Stimulated activated CD4-positive, alpha-beta T cell treated with anti-CD3 and anti-CD28 coated beads, Interleukin-12 subunit alpha, Interleukin-12 subunit beta, amount 100 ng/mL, for 24 hours (primary cell): ENCODE measurements at regions not wholly inside any gene's neighbourhood (a gene's known extent, or its start where the extent isn't known, plus 50 kb on each side); places are given as distances from the start of the nearest gene placed in this dataset.

ENCODE experiments used
- DNase-seq, 2 experiments: peaks; one replicate each; pipeline ENCODE4 v3.0.0-alpha.2; 2020; ENCODE audit warnings: low read depth in 2 of 2

DNA sequence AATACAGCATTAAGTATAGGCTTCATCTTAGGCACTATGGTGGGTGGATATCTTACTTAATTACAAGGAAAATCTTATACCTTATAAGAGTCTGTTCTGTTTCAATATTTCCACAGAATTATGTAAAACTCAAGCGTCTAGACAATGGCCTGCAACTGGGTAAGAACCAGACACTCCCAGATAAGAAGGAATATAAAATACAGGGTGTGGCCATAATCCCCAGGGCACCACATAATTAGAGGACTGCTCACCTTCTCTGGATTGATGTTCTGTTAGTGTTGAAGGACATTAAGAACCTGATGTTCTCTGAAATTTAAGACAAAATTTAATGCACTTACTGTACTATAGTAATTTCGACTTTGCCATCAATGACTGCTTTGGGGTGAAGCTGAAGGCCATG lies 198.2 kb upstream of the ARSJ start:
- DNase-seq: no peak

DNA sequence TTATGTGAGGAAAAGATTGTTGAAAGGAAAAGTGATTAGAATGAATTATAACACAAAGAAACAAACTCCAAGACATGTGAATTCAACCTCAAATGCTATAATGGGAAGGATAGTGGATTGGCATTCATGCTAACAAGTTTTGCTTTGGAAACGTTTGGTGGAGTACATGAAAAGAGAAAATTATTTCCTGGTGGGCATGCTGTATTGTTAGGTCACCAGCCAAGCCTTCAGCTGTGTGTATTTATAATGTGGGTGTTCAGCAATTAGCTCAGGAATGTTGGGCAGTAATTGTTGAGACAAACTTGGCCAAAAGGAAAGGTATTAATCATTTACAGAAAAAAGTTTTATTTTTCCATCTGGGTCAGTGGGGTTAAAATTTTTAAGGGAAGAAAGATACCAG lies 198.9 kb upstream of the ARSJ start:
- no peak for DNase-seq

DNA sequence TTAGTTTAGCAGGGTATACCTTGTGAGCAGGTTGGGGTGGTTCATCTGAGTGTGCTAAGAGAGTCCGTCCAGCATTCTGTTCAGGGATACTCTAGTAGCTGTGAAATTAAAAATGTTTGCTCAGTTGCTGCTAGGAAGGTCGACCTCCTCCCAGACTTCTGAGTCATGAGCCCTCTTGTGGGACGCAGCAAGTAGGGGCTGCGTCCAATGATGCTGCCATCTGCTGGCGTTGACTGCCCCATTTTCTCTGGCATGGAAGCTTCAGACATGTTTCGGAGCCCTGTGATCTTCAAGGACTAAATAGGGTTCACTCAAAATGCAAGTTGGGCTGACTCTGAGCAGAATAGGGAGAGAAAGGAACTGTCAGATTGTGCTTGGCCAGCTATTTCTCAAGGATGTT lies 201.0 kb upstream of the ARSJ start:
- peak in 1 of 2 experiments; percentile 16 for DNase-seq

DNA sequence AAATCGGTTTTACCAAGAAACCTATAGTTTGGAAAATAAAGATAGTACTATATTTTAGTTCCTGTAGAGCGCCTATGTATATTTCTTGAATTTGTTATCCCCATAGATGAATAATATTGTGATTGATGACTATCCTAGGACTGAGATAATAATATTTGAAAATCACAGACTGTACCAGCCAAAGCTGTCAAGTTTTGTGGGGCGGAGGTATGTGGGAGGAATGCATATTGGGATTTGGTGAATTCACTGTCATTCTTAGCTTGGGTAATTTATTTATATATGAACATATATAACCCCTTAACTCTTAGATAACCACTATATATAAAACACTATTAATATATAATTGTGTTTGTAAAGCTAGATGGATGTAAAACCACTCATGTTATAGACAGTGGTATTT lies 205.5 kb upstream of the ARSJ start:
- DNase-seq: no peak

DNA sequence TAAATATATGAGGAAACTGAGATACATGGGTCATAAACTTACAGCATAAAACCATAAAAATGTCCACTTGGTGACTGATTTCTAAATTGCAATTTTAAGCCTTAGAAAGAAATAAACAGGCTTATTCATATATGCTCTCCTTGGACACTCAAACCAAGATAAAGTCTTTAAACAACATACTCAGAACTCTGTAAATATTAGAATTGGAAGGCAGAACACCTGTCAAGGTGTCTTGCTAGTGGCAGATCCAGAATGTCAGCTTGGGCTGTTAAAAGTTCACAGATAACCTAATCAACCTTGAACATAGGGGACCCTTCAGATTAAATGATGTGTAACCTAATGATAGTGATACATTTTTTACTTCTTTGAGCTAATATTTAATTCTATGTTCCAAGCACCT lies 208.1 kb upstream of the ARSJ start:
- DNase-seq: no peak

DNA sequence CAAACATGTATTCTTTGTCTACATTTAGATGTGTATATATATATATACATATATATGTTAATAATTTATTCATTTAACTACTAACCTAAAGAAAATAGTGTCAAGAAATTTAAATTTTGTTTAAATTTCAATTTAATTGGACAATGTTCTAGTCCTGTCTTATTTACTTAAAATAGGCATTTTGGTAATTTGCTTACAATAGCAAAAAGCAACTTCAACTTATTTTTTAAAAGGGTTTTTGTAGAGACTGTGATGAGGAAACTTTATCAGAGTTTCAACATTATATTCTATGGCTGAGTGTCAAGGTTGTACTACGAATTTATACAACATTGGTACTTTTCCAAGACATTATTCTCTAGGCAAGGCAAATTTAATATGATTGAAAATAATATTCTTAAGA lies 212.0 kb upstream of the ARSJ start:
- no peak for DNase-seq

DNA sequence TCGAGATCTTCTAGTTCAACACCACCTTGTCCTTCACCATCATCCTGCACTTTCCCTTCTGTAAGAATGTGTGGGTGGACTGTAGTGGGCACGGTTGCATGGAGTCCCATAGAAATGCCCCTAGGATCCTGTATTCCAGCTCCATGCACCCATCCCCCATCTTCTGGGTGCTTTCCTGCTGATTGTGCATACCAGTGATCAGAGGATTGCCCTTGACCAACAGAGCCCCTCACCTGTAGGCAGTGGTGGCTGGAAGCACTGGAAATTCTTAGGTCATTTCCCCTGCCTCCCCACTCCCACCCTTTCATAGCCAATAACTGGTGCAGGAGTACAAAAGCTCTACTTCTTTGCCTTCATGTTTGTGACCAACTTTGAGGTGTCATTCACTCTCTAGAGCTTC lies 213.4 kb upstream of the ARSJ start:
- DNase-seq: no peak

DNA sequence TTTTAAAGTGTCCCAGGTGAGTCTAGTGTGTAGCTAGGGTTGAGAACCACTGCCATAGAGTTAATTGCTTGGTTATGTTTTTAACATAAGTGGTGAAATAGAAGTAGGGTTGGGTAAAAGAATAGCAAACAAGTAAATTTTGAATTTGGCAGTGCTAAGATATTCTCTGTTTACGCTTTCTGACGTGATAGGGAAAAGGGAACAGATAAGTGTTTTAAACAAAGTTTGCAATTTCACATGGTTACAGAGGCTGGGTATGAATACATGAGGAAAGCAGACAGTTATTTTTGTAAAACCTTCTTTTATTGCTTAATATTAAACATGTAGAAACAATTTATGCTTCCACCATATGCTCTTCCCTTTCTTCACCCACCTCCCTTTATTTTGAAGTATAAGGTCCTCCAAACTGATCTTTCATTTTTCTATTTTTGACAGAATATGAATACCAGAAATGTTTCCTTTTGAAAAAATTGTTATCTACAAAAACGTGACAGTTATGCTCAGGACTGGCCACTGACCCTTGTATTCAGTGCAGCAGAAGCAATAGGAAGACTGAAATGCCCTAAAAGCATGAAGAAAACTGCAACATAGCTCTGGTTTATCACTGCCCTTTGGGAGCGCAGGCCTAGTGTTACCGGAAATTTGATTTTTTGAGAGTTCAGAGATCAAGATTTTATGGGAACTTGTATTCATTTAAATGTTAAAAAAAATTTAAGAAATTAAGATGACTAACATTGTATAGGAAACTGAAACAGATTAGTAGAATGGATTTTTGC lies 214.4 kb upstream of the ARSJ start:
- DNase-seq: no peak

DNA sequence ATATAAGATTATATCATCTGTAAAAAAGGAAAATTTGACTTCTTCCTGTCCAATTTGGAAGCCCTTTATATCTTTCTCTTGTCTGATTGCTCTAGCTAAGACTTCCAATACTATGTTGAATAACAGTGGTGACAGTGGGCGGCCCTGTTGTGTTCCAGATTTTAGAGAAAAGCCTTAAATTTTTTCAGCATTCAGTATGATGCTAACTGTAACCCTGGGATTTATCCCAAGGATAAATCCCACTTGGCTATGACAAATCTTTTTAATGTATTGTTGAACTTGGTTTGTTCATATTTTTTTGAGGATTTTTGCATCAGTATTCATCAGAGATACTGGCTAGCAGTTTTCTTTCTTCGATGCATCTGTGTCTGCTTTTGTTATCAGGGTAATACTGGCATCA lies 217.2 kb upstream of the ARSJ start:
- no peak for DNase-seq

DNA sequence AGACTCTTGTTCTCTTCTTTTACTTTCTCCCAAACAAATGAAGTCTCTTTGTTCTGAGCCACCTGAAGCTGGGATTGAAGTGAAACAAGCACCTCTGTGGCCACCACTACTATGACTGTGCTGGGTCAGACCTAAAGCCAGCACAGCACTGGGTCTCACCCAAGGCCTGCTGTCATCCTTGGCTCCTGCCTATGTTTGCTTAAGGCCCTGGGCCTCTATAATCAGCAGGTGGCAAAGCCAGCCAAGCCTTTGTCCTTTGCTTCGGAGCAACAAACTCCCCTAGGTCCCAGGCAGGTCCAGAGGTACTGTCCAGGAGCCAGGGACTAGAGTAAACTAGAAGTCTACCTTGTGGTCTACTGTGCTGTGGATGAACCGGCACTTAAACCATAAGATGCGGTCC lies 220.6 kb upstream of the ARSJ start:
- DNase-seq: no peak

DNA sequence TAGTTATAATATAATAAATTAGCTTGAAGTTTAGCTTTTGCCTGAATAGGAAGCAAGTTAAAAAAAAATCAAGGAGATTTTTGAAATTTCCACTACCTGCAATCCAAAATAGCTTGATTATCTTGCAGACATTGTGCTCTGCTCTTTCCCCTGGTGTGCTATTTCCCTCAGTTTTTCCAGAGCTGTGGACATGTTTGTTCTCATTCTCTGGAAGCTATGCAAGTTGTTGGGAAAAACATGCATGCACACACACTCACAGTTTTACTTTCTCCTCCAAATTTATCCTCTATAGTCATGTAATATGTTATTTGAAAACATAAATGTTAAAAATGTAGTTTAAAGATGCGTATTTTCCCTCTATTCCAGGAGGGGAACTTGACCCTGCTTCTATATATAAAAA lies 225.8 kb upstream of the ARSJ start:
- DNase-seq: no peak

DNA sequence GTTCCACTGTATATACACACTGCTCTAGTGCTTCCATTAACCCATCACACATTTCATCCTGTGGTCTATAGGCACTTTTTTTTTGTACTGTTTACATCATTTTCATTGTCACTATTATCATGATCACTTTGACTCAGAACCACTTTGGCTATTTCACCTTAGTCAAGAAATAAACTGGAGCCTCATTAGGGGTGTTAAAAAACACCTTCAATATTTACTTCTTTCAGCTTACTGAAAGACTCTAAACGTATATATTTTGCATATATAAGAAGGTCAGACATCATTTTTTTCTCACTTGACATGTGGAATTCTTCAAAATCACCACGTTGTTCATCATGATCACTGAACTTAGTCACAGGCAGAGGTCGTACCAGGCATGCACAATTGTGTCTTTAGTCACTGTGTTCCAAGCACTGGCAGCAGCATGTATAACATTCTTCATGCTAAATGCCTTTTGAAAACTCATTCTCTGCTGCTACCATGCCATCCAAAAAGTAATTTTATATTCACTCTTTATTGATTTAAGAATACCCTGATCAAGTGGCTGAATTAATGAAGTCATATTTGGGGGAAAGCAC lies 229.2 kb upstream of the ARSJ start:
- DNase-seq: no peak

DNA sequence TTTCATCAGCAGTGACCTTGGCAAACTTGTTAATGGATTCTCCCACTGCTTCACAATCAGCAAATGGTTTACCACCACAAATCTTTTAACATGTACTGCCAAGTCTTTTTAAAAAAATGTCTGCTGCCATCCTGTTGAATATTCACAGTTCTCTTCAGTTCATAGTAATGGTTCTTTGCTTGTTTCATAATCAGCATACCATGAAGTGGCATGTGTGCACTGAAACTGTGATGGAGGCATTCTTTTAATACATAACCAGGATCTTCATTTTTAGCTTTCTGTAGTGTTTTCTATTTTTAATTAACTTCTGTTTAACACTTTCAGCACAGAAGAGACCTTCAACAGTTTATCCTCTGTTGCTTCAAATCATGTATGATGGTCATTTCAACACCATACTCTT lies 230.1 kb upstream of the ARSJ start:
- DNase-seq: no peak

DNA sequence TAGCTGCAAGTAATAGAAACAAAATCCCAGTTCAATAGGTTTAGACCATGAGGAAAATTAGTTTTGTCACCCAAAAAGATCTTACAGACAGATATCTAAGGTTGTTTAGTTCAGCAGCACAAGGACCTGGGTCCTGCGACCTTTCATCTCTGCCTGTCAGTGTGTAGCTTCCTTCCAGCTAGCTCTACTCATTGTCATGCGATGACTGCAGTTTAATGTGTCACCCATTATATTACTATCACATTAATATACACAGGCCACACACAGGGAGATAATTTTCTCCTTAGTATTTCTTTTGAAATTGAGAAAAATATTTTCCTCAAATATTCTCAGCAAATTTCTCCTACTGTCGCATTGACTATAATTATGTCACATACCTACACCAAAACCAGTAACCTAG lies 232.1 kb upstream of the ARSJ start:
- no peak for DNase-seq

DNA sequence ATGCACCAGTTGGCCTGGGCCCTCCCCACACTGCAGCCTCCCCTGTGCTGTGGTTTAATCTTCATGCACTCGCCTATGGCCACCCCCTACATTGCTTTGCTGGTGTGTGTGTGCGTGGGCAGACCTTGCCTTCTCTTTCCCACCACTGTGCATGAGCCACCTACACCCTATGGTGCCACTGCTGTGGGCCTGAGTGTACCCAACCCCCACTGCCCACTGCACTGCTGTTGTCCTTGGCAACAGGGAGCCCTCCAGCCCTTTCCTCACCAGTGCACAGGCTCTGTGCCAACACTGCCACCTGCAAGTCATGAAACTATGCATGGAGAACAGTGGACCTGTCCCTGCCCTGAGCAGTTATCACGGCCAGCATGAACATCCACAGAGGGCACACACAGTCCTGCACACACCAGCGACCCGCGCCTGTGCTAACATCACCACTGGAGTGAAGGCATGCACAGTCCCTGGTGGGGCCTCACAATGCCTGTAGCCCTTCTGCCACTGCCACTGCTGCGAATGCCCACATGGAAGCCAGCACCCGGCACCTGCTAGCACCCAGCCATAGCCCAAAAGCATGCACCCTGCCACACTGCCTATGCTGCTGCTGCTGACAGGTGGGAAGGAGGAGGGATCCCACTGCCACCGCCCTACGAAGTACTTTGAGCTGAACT lies 237.8 kb upstream of the ARSJ start:
- no peak for DNase-seq

DNA sequence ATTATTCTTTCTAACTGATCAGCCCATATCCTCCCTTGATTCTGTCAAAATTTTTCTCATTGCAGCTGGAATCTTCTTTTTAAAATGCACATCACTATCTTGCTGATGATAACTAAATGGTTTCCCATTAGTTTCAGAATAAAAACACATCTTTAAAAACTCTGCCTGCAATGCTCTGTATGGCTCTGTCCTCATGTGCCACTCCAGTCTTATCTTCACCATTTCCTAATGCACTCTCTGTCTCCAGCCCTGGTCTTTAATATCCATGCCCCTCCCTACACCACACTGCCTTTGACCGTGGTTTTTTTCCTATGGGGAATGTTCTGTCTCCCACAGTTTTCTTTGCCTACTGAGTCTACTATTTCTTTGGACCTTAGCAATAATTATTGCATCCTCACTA lies 244.1 kb upstream of the ARSJ start:
- DNase-seq: no peak

DNA sequence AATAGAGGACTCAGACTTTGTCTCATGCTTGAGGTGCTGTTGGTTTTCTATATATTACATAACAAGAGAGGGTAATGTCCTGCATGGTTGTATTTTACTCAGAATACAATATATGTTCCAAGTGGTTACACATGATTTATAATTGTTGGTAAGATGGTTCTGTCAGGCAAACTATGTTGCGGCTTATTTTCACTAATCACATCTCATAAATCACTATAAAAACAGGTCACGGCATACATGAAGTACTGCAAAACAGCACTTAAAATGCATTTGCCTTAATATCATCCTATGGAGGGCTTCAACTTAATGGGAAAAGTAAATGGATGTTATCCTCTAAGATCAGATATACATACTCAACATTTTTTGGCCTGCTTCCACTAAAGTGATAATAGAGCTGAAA lies 246.0 kb upstream of the ARSJ start:
- DNase-seq: no peak

DNA sequence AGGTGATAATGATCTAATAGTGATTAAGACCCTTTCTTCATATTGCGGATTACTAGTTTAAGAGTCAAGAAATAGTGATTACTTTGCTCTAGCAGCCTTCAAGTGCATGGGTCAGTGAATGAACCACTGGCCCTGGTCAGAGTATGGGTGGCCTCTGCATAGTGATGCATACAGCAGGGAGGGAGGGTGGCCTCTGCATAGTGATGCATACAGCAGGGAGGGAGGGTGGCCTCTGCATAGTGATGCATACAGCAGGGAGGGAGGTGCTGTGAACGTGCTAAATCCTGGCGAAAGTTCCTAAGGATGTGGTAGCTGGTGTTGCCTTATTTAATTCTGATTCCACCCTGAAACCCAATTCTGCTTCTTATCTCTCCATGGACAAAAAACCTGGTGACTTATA lies 246.7 kb upstream of the ARSJ start:
- DNase-seq: no peak

DNA sequence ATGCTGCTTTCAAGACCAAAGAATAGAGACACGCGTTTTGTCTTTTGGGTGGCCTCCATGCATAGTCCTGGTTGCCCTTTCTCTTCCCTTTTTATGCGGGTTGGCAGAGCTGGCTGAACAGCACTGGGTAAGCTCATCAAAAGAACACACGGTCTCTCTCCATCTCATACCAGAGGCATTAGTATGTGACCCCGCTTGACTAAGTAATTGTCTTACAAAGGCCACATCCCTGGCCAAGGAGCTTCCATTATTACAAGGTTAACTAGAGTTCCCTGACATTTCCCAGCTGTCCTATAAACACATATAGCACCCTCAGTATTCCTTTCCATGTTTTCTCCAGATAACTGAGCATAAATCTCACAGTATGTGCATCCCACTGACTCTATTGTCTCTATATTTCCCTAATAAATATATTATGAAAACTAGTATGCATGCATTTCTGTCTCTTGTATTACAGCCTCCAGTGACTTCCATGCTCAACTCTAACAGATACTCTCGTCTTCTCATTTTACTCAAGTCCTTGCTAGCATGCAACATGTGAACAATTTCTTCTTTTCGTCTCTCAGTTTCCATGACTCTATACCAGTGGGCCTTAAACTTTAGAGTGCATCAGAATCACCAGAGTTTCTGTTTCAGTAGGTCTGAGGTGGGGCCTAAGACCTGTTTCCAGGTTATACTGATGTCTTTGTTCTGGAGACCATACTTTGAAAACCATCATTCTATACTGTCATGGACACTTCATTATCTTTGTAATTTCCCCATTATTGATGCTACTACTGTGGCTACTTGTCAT lies 247.7 kb upstream of the ARSJ start:
- no peak for DNase-seq

DNA sequence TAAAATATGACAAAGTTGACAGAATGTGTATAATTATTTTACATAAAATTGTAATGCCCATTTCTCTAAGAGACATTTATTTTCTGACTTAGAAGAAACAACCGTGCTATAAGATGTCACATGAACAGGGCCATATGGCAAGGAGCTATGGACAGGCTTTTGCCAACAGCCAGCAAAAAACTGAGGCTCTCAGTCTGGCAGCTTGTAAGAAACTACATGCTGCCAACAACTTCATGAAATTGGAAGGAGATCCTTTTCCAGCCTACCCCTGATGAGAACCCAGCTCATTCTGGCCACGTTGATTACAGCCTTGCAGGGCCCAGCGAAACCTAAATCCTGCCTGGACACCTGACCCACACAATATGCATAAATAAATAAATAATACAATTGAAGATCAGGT lies 250.3 kb upstream of the ARSJ start:
- no peak for DNase-seq

DNA sequence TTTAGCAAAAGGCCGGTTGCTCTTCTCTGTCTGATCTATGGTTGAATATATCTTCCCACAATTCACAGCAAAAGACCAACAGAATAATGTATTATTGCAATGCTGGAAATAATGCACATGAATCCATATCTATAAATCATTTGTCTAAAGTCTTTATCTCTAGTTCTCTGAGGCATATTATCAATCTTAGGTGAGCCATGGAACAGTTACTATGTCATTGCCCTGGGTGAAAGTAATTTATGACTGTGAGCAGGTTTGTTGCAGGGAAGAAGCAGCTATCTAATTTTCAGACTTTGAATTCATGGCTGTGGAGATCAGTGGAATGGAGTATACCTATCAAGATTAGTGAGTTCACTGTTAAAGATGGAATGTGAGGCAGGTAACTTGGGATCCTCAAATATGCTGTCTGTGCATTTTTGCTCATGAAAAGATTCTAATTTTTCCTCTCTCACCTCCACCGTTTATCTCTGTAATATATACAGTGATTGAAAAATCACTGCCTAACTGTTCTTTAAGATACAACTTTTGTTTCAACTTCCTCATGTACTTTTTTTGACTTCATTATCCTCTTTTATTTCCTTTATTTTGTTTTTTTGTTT lies 256.8 kb upstream of the ARSJ start:
- no peak for DNase-seq

DNA sequence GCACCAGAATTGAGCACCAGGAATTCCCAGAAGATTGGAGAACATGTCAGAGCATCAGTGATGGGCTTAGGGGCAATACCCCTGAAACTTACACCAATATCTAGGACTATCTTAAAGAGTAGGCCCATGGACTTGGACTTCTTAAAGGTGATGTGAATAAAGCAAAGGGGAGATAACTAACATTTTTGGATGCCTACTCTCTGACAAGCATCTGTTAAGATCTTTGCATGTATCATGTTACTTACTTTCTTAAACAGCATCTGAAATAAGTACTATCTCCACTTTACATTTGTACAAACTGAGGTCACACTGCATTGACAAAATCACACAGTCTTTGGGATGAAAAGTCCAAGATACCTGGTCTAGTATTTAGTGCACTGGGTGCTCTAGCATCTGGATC lies 258.6 kb upstream of the ARSJ start:
- no peak for DNase-seq
